ENCODE measurements at regions not wholly inside any gene's neighbourhood (a gene's known extent, or its start where the extent isn't known, plus 50 kb on each side); places are given as distances from the start of the nearest gene placed in this dataset.

DNA sequence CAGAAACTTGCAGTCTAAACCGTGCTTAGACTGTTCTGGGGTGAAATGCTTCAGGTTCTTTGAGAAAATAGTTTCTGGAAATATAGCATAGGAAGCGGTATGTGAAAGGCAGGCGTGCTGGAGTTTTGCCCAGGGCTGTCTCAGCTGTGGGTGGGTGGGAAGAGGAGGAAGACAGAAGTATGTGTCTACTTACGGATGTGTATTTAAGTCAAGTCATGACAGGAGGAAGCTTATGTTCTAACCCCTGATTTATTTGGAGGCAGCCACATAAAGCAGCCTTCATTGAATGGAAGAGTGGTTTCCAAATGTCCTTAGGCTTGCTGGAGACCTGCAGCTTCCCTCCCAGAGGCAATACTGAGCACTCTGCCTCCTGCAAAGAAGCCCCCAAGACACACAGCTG is 126.8 kb upstream of the ADRA1D start:
- Mint-ChIP-seq H3K9me3 (no peaks in the 10 kb centered on the region), H3K27me3 (peaks cover 21% of the 10 kb centered on the region), H3K4me3 (no peak overlapping the region), H3K36me3 (ENCODE audit: low read depth) (no peaks in the 10 kb centered on the region), H3K4me1 (ENCODE audit: low read depth) (no peaks in the 10 kb centered on the region), H3K27ac (no peak overlapping the region)
- no peaks in the 10 kb centered on the region for H3K27me3 ChIP-seq (ENCODE audit: control insufficient read depth in 1 of 2, insufficient read depth in 2 of 2, low read length in 2 of 2)
- intact Hi-C loops (cut with DNase I, micrococcal nuclease) = no loop called here
- ChIA-PET POLR2A (no interaction called here), CTCF (no interaction called here)
- H3K4me3 ChIP-seq (ENCODE audit: low read length) = no peak overlapping the region
- H3K9me3 ChIP-seq (ENCODE audit: control insufficient read depth in 1 of 2, insufficient read depth in 1 of 2, low read length in 2 of 2) = no peaks in the 10 kb centered on the region
- H3K36me3 ChIP-seq (ENCODE audit: insufficient read depth, low read length) = no peaks in the 10 kb centered on the region
- DNase-seq = no peak
- no peaks in the 10 kb centered on the region for H3K4me1 ChIP-seq (ENCODE audit: insufficient read depth, low read length)
- H3K27ac ChIP-seq (ENCODE audit: low read depth in 1 of 2, low read length in 2 of 2) = no peak overlapping the region
- TF ChIP-seq, protein P1, sequence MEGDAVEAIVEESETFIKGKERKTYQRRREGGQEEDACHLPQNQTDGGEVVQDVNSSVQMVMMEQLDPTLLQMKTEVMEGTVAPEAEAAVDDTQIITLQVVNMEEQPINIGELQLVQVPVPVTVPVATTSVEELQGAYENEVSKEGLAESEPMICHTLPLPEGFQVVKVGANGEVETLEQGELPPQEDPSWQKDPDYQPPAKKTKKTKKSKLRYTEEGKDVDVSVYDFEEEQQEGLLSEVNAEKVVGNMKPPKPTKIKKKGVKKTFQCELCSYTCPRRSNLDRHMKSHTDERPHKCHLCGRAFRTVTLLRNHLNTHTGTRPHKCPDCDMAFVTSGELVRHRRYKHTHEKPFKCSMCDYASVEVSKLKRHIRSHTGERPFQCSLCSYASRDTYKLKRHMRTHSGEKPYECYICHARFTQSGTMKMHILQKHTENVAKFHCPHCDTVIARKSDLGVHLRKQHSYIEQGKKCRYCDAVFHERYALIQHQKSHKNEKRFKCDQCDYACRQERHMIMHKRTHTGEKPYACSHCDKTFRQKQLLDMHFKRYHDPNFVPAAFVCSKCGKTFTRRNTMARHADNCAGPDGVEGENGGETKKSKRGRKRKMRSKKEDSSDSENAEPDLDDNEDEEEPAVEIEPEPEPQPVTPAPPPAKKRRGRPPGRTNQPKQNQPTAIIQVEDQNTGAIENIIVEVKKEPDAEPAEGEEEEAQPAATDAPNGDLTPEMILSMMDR (IDR thresholded peaks at IDR 0.05) = no peak
- ATAC-seq (ENCODE audit: poor library complexity) = no peak

DNA sequence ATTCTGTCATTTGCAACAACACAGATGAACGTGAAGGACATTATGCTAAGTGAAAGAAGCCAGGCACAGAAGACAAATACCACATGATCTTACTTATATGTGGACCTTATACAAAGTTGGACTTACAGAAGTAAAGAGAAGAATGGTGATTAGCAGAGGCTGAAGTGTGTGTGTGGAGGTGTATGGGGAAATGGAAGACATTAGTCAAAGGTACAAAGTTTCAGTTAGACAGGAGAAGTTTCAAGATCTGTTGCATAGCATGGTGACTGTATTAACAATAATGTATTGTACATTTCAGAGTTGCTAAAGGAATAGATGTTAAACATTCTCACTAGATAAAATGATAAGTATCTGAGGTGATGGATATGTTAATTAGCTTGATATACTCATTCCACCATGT is 124.4 kb upstream of the ADRA1D start:
- H3K4me1 Mint-ChIP-seq (ENCODE audit: low read depth) = peaks cover 14% of the 10 kb centered on the region
- H3K27ac ChIP-seq (ENCODE audit: low read depth in 1 of 2, low read length in 2 of 2) = no peak overlapping the region
- no peaks in the 10 kb centered on the region for H3K36me3 ChIP-seq (ENCODE audit: insufficient read depth, low read length)
- ATAC-seq (ENCODE audit: poor library complexity) (no peak), DNase-seq (no peak)
- no peak overlapping the region for H3K4me3 ChIP-seq (ENCODE audit: low read length)
- ChIA-PET CTCF (no interaction called here), POLR2A (no interaction called here)
- H3K4me3 Mint-ChIP-seq = no peak overlapping the region
- TF ChIP-seq, protein P1 (IDR thresholded peaks at IDR 0.05) = no peak
- H3K27me3 Mint-ChIP-seq = peaks cover 4% of the 10 kb centered on the region
- no peaks in the 10 kb centered on the region for H3K27me3 ChIP-seq (ENCODE audit: control insufficient read depth in 1 of 2, insufficient read depth in 2 of 2, low read length in 2 of 2)
- no peaks in the 10 kb centered on the region for H3K9me3 ChIP-seq (ENCODE audit: control insufficient read depth in 1 of 2, insufficient read depth in 1 of 2, low read length in 2 of 2)
- peaks cover 11% of the 10 kb centered on the region for H3K4me1 ChIP-seq (ENCODE audit: insufficient read depth, low read length)
- intact Hi-C loops (cut with DNase I, micrococcal nuclease) = no loop called here
- no peaks in the 10 kb centered on the region for H3K9me3 Mint-ChIP-seq
- no peaks in the 10 kb centered on the region for H3K36me3 Mint-ChIP-seq (ENCODE audit: low read depth)
- H3K27ac Mint-ChIP-seq = no peak overlapping the region

DNA sequence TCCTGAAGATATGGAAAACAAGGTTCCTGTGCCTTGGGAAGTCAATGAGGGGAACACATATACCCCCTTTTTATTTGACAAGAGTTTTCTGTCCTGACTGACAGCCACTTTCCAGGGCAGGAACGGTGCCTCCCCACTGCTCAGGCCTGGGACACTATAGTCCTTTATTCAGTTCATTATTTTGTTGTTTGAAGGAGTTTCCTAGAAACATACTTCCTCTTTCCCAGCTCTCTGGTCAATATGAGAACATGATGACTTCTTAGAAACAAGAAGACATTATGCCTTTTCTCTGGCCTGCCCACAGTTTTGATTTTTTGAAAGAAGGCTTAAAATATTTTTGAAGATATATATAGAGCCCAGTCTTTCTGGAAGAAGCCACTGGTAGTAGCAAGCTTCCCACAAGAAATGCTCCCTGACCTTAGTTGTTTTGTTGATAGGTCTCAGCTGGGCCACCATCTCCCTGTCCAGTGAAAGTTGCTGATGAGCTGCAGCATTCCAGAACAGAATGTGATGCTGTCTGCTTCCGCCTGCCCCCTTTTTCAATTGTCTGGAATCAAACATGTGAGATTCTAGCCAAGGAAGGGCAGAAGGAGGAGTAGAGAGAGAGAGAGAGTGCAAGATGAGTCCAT is 122.7 kb upstream of the ADRA1D start:
- Histone ChIP-seq H3K27me3 (ENCODE audit: control insufficient read depth in 1 of 2, insufficient read depth in 2 of 2, low read length in 2 of 2) (no peaks in the 10 kb centered on the region), H3K4me1 (ENCODE audit: insufficient read depth, low read length) (peaks cover 11% of the 10 kb centered on the region), H3K9me3 (ENCODE audit: control insufficient read depth in 1 of 2, insufficient read depth in 1 of 2, low read length in 2 of 2) (no peaks in the 10 kb centered on the region), H3K36me3 (ENCODE audit: insufficient read depth, low read length) (no peaks in the 10 kb centered on the region), H3K4me3 (ENCODE audit: low read length) (no peak overlapping the region), H3K27ac (ENCODE audit: low read depth in 1 of 2, low read length in 2 of 2) (no peak overlapping the region)
- Mint-ChIP-seq H3K27ac (no peak overlapping the region), H3K27me3 (no peaks in the 10 kb centered on the region), H3K36me3 (ENCODE audit: low read depth) (no peaks in the 10 kb centered on the region), H3K4me3 (no peak overlapping the region), H3K9me3 (no peaks in the 10 kb centered on the region), H3K4me1 (ENCODE audit: low read depth) (peaks cover 14% of the 10 kb centered on the region)
- TF ChIP-seq, protein P1 (IDR thresholded peaks at IDR 0.05) = no peak
- ChIA-PET CTCF (no interaction called here), POLR2A (no interaction called here)
- ATAC-seq (ENCODE audit: poor library complexity) (no peak), DNase-seq (no peak)
- intact Hi-C loops (cut with DNase I, micrococcal nuclease) = no loop called here
